ENCODE measurements at regions not wholly inside any gene's neighbourhood (a gene's known extent, or its start where the extent isn't known, plus 50 kb on each side); places are given as distances from the start of the nearest gene placed in this dataset.

- no peaks in the 10 kb centered on the region for H3K27me3 ChIP-seq (ENCODE audit: insufficient read depth, poor library complexity, severe bottlenecking)
- TF ChIP-seq, protein P1, sequence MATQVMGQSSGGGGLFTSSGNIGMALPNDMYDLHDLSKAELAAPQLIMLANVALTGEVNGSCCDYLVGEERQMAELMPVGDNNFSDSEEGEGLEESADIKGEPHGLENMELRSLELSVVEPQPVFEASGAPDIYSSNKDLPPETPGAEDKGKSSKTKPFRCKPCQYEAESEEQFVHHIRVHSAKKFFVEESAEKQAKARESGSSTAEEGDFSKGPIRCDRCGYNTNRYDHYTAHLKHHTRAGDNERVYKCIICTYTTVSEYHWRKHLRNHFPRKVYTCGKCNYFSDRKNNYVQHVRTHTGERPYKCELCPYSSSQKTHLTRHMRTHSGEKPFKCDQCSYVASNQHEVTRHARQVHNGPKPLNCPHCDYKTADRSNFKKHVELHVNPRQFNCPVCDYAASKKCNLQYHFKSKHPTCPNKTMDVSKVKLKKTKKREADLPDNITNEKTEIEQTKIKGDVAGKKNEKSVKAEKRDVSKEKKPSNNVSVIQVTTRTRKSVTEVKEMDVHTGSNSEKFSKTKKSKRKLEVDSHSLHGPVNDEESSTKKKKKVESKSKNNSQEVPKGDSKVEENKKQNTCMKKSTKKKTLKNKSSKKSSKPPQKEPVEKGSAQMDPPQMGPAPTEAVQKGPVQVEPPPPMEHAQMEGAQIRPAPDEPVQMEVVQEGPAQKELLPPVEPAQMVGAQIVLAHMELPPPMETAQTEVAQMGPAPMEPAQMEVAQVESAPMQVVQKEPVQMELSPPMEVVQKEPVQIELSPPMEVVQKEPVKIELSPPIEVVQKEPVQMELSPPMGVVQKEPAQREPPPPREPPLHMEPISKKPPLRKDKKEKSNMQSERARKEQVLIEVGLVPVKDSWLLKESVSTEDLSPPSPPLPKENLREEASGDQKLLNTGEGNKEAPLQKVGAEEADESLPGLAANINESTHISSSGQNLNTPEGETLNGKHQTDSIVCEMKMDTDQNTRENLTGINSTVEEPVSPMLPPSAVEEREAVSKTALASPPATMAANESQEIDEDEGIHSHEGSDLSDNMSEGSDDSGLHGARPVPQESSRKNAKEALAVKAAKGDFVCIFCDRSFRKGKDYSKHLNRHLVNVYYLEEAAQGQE (IDR thresholded peaks at IDR 0.05; ENCODE audit: insufficient replicate concordance, low read depth) = no peak
- TF ChIP-seq, protein P2, sequence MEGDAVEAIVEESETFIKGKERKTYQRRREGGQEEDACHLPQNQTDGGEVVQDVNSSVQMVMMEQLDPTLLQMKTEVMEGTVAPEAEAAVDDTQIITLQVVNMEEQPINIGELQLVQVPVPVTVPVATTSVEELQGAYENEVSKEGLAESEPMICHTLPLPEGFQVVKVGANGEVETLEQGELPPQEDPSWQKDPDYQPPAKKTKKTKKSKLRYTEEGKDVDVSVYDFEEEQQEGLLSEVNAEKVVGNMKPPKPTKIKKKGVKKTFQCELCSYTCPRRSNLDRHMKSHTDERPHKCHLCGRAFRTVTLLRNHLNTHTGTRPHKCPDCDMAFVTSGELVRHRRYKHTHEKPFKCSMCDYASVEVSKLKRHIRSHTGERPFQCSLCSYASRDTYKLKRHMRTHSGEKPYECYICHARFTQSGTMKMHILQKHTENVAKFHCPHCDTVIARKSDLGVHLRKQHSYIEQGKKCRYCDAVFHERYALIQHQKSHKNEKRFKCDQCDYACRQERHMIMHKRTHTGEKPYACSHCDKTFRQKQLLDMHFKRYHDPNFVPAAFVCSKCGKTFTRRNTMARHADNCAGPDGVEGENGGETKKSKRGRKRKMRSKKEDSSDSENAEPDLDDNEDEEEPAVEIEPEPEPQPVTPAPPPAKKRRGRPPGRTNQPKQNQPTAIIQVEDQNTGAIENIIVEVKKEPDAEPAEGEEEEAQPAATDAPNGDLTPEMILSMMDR (IDR thresholded peaks at IDR 0.05; ENCODE audit: insufficient read depth, low read length) = peak; percentile 46
- peak in 1 of 2 experiments; percentile 26 for DNase-seq (ENCODE audit: low read depth in 1 of 2, low spot score in 1 of 2)
- H3K27ac ChIP-seq (replicated peaks) = no peak overlapping the region
- no peak overlapping the region for H3K4me3 ChIP-seq (replicated peaks; ENCODE audit: insufficient read depth, low read length)
Observed at GRCh38 chrX:17242470-17242869, 132.5 kb upstream of the NHS start.

- H3K27me3 ChIP-seq (ENCODE audit: insufficient read depth, poor library complexity, severe bottlenecking) = no peaks in the 10 kb centered on the region
- DNase-seq (ENCODE audit: low read depth in 1 of 2, low spot score in 1 of 2) = no peak
- no peak overlapping the region for H3K4me3 ChIP-seq (replicated peaks; ENCODE audit: insufficient read depth, low read length)
- no peak overlapping the region for H3K27ac ChIP-seq (replicated peaks)
- TF ChIP-seq POLR2AphosphoS5 (IDR thresholded peaks at IDR 0.05; ENCODE audit: low read depth) (no peak), GABPA (IDR thresholded peaks at IDR 0.05; ENCODE audit: low read depth) (no peak), SPI1 (IDR thresholded peaks at IDR 0.05; ENCODE audit: borderline replicate concordance, low read depth) (no peak)
- TF ChIP-seq, protein P2 (IDR thresholded peaks at IDR 0.05; ENCODE audit: insufficient read depth, low read length) = no peak
- TF ChIP-seq, protein P1 (IDR thresholded peaks at IDR 0.05; ENCODE audit: insufficient replicate concordance, low read depth) = no peak
Observed at GRCh38 chrX:17247144-17247543, 127.9 kb upstream of the NHS start.

DNA sequence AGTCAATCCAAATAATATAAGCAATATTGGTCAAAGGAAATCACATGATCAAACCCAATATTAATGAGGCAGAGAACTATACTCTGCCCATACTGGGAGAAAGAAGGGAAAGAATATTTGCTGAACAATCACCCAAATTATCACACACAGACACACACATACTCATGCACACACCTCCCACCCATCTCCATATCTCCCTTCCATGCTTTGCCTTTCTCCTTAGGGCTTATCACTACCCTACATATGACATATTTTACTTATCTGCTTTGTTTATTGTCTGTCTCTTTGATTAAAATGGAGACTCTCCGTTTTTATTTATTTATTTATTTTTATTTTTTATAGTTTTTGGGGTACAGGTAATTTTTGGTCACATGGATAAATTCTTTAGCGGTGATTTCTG lies 112.9 kb upstream of the NHS start:
- DNase-seq (ENCODE audit: low read depth in 1 of 2, low spot score in 1 of 2) = no peak
- no peaks in the 10 kb centered on the region for H3K27me3 ChIP-seq (ENCODE audit: insufficient read depth, poor library complexity, severe bottlenecking)
- H3K4me3 ChIP-seq (replicated peaks; ENCODE audit: insufficient read depth, low read length) = no peak overlapping the region
- TF ChIP-seq, protein P1 (IDR thresholded peaks at IDR 0.05; ENCODE audit: insufficient replicate concordance, low read depth) = no peak
- TF ChIP-seq GABPA (IDR thresholded peaks at IDR 0.05; ENCODE audit: low read depth) (no peak), SPI1 (IDR thresholded peaks at IDR 0.05; ENCODE audit: borderline replicate concordance, low read depth) (no peak)
- no peak overlapping the region for H3K27ac ChIP-seq (replicated peaks)

- Histone ChIP-seq H3K4me3 (replicated peaks; ENCODE audit: insufficient read depth, low read length) (no peak overlapping the region), H3K27me3 (ENCODE audit: insufficient read depth, poor library complexity, severe bottlenecking) (no peaks in the 10 kb centered on the region), H3K27ac (replicated peaks) (no peak overlapping the region)
- TF ChIP-seq, protein P2 (IDR thresholded peaks at IDR 0.05; ENCODE audit: insufficient read depth, low read length) = no peak
- TF ChIP-seq GABPA (IDR thresholded peaks at IDR 0.05; ENCODE audit: low read depth) = no peak
- TF ChIP-seq SPI1 (IDR thresholded peaks at IDR 0.05; ENCODE audit: borderline replicate concordance, low read depth) = no peak
- TF ChIP-seq, protein P1 (IDR thresholded peaks at IDR 0.05; ENCODE audit: insufficient replicate concordance, low read depth) = no peak
- TF ChIP-seq POLR2AphosphoS5 (IDR thresholded peaks at IDR 0.05; ENCODE audit: low read depth) = no peak
- DNase-seq (ENCODE audit: low read depth in 1 of 2, low spot score in 1 of 2) = no peak
Observed at GRCh38 chrX:17266136-17266535, 108.9 kb upstream of the NHS start.

Measured in HL-60 (cell line).